ENCODE measurements at regions not wholly inside any gene's neighbourhood (a gene's known extent, or its start where the extent isn't known, plus 50 kb on each side); places are given as distances from the start of the nearest gene placed in this dataset.

GRCh38 chr5:27706832-27707231, 668.4 kb upstream of the CDH9 start:
- TF ChIP-seq POLR2A (IDR thresholded peaks at IDR 0.05) = no peak
- no peak for TF ChIP-seq CTCF (IDR thresholded peaks at IDR 0.05)
- TF ChIP-seq POLR2AphosphoS5 (IDR thresholded peaks at IDR 0.05) = no peak
- TF ChIP-seq EP300 (IDR thresholded peaks at IDR 0.05; ENCODE audit: low read depth) = no peak
- intact Hi-C loops (cut with DNase I; ENCODE audit: low total_unique reads) = no loop called here

GRCh38 chr5:27705661-27706060, 667.3 kb upstream of the CDH9 start:
- no peaks in the 10 kb centered on the region for H3K36me3 ChIP-seq
- in situ Hi-C loops (cut with MboI; ENCODE audit: low pct_ligation_motif_present in 1 of 4, low pct_unique_long_range_greater_than_20kb in 1 of 4, low sequenced_read_pairs in 3 of 4) = no loop called here
- 76 to 78% methylated on average over 3 of the region's 3 CpGs for WGBS, 2 donors (ENCODE audit: low coverage in 1 of 2)
- intact Hi-C loops (cut with DNase I; ENCODE audit: low total_unique reads) = no loop called here
- no peaks in the 10 kb centered on the region for H3K9me3 ChIP-seq
- TF ChIP-seq EP300 (IDR thresholded peaks at IDR 0.05; ENCODE audit: low read depth) (no peak), POLR2AphosphoS5 (IDR thresholded peaks at IDR 0.05) (no peak), CTCF (IDR thresholded peaks at IDR 0.05) (no peak), POLR2A (IDR thresholded peaks at IDR 0.05) (no peak)
- no peaks in the 10 kb centered on the region for H3K27me3 ChIP-seq
- no peak for DNase-seq
- no peaks in the 10 kb centered on the region for H3K4me1 ChIP-seq
- no peak overlapping the region for H3K27ac ChIP-seq
- H3K4me3 ChIP-seq = no peak overlapping the region

More at GRCh38 chr5:27706832-27707231, 668.4 kb upstream of the CDH9 start:
- no peaks in the 10 kb centered on the region for H3K9me3 ChIP-seq
- no peak overlapping the region for H3K27ac ChIP-seq
- H3K27me3 ChIP-seq = no peaks in the 10 kb centered on the region
- no peaks in the 10 kb centered on the region for H3K36me3 ChIP-seq
- no peaks in the 10 kb centered on the region for H3K4me1 ChIP-seq
- in situ Hi-C loops (cut with MboI; ENCODE audit: low pct_ligation_motif_present in 1 of 4, low pct_unique_long_range_greater_than_20kb in 1 of 4, low sequenced_read_pairs in 3 of 4) = no loop called here
- H3K4me3 ChIP-seq = no peak overlapping the region
- DNase-seq = no peak

DNA sequence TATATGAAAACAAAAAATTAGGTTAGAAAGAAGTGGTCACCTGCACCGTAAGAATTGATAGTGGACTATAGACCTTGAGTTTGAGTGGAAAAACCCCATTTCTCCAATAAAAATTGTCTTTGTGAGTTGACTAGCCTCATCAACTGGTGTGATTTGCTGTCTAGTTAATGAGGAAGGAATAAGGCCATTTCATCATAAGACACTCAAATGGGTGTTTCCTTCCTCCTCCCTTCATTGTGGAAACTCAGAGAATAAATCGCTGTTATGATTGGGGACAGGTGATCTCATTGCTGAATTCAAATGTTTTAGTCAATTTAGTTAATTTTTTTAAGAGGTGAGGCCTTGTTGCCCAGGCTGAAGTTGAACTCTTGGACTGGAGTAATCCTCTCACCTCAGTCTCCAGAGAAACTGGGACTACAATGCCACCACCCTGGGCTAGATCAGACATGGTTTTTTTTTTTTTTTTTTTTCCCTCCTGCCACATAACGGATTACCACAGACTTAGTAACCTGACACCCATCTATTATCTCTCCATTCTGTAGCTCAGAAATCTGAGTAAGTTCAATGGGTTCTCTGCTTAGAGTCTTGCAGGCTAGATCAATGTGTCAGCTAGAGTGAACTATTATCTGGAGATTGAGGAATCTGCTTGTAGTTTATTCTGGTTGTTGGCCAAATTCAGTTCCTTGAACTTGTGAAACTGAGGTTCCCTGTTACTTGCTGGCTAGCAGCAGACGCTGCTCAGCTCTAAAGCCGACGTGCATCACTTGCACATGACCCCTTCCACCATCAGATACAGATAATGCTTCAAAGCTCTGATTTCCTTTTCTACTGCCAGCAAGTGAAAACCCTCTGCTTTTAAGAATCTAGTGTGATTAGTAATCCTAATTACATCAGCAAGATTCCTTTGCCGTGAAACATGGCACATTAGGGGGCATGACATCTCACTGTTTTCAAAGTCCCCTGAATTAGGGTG, 663.8 kb upstream of the CDH9 start:
- no peak for DNase-seq

GRCh38 chr5:27700526-27700925, 662.1 kb upstream of the CDH9 start:
- Histone ChIP-seq H3K27me3 (no peaks in the 10 kb centered on the region), H3K9me3 (no peaks in the 10 kb centered on the region), H3K4me1 (no peaks in the 10 kb centered on the region), H3K4me3 (no peak overlapping the region), H3K36me3 (no peaks in the 10 kb centered on the region), H3K27ac (no peak overlapping the region)
- in situ Hi-C loops (cut with MboI; ENCODE audit: low pct_ligation_motif_present in 1 of 4, low pct_unique_long_range_greater_than_20kb in 1 of 4, low sequenced_read_pairs in 3 of 4) (no loop called here), intact Hi-C loops (cut with DNase I; ENCODE audit: low total_unique reads) (no loop called here)
- TF ChIP-seq POLR2A (IDR thresholded peaks at IDR 0.05) = no peak
- TF ChIP-seq POLR2AphosphoS5 (IDR thresholded peaks at IDR 0.05) = no peak
- TF ChIP-seq CTCF (IDR thresholded peaks at IDR 0.05) = no peak
- no peak for TF ChIP-seq EP300 (IDR thresholded peaks at IDR 0.05; ENCODE audit: low read depth)
- DNase-seq = no peak

More for the DNA sequence above, 663.8 kb upstream of the CDH9 start:
- TF ChIP-seq POLR2A (IDR thresholded peaks at IDR 0.05) = no peak
- TF ChIP-seq POLR2AphosphoS5 (IDR thresholded peaks at IDR 0.05) = no peak
- no peak for TF ChIP-seq EP300 (IDR thresholded peaks at IDR 0.05; ENCODE audit: low read depth)
- TF ChIP-seq CTCF (IDR thresholded peaks at IDR 0.05) = no peak
- no peaks in the 10 kb centered on the region for H3K9me3 ChIP-seq
- no peaks in the 10 kb centered on the region for H3K4me1 ChIP-seq
- H3K36me3 ChIP-seq = no peaks in the 10 kb centered on the region
- H3K4me3 ChIP-seq = no peak overlapping the region
- no peak overlapping the region for H3K27ac ChIP-seq
- intact Hi-C loops (cut with DNase I; ENCODE audit: low total_unique reads) = no loop called here
- no peaks in the 10 kb centered on the region for H3K27me3 ChIP-seq
- WGBS, 2 donors (ENCODE audit: low coverage in 1 of 2) = 70 to 74% methylated on average over 4 to 7 of the region's 7 CpGs
- in situ Hi-C loops (cut with MboI; ENCODE audit: low pct_ligation_motif_present in 1 of 4, low pct_unique_long_range_greater_than_20kb in 1 of 4, low sequenced_read_pairs in 3 of 4) = no loop called here
